ENCODE measurements at regions not wholly inside any gene's neighbourhood (a gene's known extent, or its start where the extent isn't known, plus 50 kb on each side); places are given as distances from the start of the nearest gene placed in this dataset.
A peak's percentile ranks its signal among the peaks of the same experiment; 100 is the strongest.

DNA sequence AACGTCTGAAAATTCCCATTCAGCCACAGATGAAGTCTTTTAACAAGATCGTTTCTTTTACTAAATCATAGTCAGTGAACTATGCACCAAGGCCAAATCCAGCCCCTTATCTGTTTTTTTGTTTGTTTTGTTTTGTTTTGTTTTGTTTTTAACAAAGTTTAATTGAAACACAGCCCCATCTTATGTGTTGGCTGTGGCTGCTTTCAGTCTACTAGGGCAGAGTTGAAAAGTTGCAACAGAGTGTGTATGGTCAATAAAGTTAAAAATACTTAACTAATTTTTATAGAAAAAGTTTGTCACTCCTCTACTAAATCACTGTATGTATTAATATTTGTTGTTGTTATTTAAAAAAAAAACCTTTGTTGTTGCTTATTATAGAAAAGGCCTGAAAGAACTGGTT, 137.1 kb downstream of the CAAP1 start:
- Histone ChIP-seq H3K4me2 (ENCODE audit: insufficient read depth, low read length) (no peak overlapping the region), H3K79me2 (ENCODE audit: insufficient read depth, low read length) (no peaks in the 10 kb centered on the region), H3K27me3 (ENCODE audit: insufficient read depth, low read length) (peaks cover 4% of the 10 kb centered on the region), H3K36me3 (ENCODE audit: insufficient read depth, low read length) (no peaks in the 10 kb centered on the region), H3K4me1 (ENCODE audit: insufficient read depth, low read length) (no peaks in the 10 kb centered on the region), H4K20me1 (ENCODE audit: insufficient read depth, low read length) (no peaks in the 10 kb centered on the region), H2AFZ (ENCODE audit: low read length) (no peak overlapping the region), H3K27ac (ENCODE audit: low read depth, low read length) (no peak overlapping the region), H3K9me3 (ENCODE audit: low read depth, low read length) (no peaks in the 10 kb centered on the region), H3K4me3 (ENCODE audit: insufficient read depth, low read length) (no peak overlapping the region)
- DNase-seq (ENCODE audit: insufficient read length, low spot score, missing footprints) = no peak
- TF ChIP-seq, protein P1, sequence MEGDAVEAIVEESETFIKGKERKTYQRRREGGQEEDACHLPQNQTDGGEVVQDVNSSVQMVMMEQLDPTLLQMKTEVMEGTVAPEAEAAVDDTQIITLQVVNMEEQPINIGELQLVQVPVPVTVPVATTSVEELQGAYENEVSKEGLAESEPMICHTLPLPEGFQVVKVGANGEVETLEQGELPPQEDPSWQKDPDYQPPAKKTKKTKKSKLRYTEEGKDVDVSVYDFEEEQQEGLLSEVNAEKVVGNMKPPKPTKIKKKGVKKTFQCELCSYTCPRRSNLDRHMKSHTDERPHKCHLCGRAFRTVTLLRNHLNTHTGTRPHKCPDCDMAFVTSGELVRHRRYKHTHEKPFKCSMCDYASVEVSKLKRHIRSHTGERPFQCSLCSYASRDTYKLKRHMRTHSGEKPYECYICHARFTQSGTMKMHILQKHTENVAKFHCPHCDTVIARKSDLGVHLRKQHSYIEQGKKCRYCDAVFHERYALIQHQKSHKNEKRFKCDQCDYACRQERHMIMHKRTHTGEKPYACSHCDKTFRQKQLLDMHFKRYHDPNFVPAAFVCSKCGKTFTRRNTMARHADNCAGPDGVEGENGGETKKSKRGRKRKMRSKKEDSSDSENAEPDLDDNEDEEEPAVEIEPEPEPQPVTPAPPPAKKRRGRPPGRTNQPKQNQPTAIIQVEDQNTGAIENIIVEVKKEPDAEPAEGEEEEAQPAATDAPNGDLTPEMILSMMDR (IDR thresholded peaks at IDR 0.05; ENCODE audit: extremely low read depth, low read depth, low read length) = no peak

DNA sequence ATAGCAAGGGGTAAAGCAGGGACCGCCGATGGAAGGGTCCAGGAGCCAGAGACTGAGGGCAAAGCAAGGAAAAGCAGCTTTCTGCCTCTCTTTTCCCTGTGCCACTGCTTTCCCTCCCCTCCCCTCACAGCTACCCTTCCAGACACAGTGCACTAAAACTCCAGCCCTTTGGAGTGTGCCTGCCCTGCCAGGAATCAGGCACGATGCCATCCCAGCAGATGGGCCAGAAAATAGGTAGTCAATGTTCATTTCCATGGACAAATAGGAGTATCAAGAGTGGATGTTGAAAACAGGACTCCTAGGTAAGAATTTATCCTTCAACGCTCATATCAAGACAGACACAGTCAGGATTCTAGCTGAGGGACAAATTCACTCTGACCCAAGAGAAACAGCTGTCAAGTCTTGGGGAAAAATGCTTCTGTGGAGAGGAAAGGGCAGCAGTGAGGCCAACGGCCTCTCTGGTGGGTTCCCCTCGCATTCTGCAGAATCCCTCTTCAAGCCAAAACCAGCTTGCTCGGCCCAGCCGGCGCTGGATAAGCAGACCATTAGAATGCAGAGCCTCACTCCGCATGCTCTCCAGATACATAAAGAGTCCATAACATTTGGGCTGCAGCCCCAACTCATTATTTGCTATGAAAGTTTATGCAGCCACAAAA, 138.0 kb downstream of the CAAP1 start:
- no peak overlapping the region for H3K4me2 ChIP-seq (ENCODE audit: insufficient read depth, low read length)
- H2AFZ ChIP-seq (ENCODE audit: low read length) = peak overlapping the region; percentile 34
- H3K27ac ChIP-seq (ENCODE audit: low read depth, low read length) = no peak overlapping the region
- H3K9me3 ChIP-seq (ENCODE audit: low read depth, low read length) = no peaks in the 10 kb centered on the region
- H3K4me3 ChIP-seq (ENCODE audit: insufficient read depth, low read length) = no peak overlapping the region
- H3K27me3 ChIP-seq (ENCODE audit: insufficient read depth, low read length) = peaks cover 4% of the 10 kb centered on the region
- no peaks in the 10 kb centered on the region for H3K36me3 ChIP-seq (ENCODE audit: insufficient read depth, low read length)
- peak; percentile 34 for DNase-seq (ENCODE audit: insufficient read length, low spot score, missing footprints)
- no peaks in the 10 kb centered on the region for H3K79me2 ChIP-seq (ENCODE audit: insufficient read depth, low read length)
- H3K4me1 ChIP-seq (ENCODE audit: insufficient read depth, low read length) = no peaks in the 10 kb centered on the region
- TF ChIP-seq, protein P1 (IDR thresholded peaks at IDR 0.05; ENCODE audit: extremely low read depth, low read depth, low read length) = no peak
- H4K20me1 ChIP-seq (ENCODE audit: insufficient read depth, low read length) = no peaks in the 10 kb centered on the region

DNA sequence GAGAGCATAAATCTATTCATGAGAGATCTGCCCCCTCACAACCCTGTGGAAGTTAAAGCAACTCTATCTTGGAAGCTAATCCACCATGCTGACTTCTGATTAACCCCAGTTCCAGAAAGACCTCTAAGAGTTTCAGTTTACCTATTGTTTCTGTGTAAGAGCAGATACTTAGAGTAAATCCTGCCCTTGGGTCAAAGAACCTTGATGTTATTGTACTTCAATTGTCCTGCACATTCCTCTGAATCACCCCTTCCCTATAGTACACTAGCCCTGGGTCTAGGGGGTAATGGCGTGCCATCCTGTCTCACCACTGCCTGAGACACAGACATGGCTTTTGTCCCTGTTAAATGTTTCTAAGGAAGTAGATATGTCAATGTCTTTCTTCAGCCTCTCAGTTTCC, 138.6 kb downstream of the CAAP1 start:
- Histone ChIP-seq H2AFZ (ENCODE audit: low read length) (no peak overlapping the region), H3K4me3 (ENCODE audit: insufficient read depth, low read length) (no peak overlapping the region), H3K9me3 (ENCODE audit: low read depth, low read length) (no peaks in the 10 kb centered on the region), H4K20me1 (ENCODE audit: insufficient read depth, low read length) (no peaks in the 10 kb centered on the region), H3K27ac (ENCODE audit: low read depth, low read length) (no peak overlapping the region), H3K4me2 (ENCODE audit: insufficient read depth, low read length) (no peak overlapping the region), H3K36me3 (ENCODE audit: insufficient read depth, low read length) (no peaks in the 10 kb centered on the region), H3K27me3 (ENCODE audit: insufficient read depth, low read length) (peaks cover 4% of the 10 kb centered on the region), H3K79me2 (ENCODE audit: insufficient read depth, low read length) (no peaks in the 10 kb centered on the region), H3K4me1 (ENCODE audit: insufficient read depth, low read length) (no peaks in the 10 kb centered on the region)
- TF ChIP-seq, protein P1 (IDR thresholded peaks at IDR 0.05; ENCODE audit: extremely low read depth, low read depth, low read length) = no peak
- no peak for DNase-seq (ENCODE audit: insufficient read length, low spot score, missing footprints)

DNA sequence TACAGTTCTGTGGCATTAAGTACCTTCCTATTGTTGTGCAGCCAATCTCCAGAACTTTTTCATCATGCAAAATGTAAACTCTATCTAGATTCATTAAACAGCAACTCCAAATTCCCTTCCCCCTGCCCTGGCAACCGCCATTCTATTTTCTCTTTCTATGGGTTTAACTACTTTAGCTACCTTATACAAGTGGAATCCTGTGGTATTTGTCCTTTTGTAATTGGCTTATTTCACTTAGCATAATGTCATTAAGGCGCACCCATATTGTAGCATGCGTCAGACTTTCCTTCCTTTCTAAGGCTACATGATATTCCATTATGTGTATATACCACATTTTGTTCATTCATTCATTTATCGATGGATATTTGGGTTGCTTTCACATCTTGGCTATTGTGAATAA, 142.4 kb downstream of the CAAP1 start:
- no peak overlapping the region for H3K27ac ChIP-seq (ENCODE audit: low read depth, low read length)
- no peaks in the 10 kb centered on the region for H3K9me3 ChIP-seq (ENCODE audit: low read depth, low read length)
- H2AFZ ChIP-seq (ENCODE audit: low read length) = no peak overlapping the region
- no peaks in the 10 kb centered on the region for H3K4me1 ChIP-seq (ENCODE audit: insufficient read depth, low read length)
- H3K4me2 ChIP-seq (ENCODE audit: insufficient read depth, low read length) = no peak overlapping the region
- no peaks in the 10 kb centered on the region for H3K36me3 ChIP-seq (ENCODE audit: insufficient read depth, low read length)
- no peaks in the 10 kb centered on the region for H3K79me2 ChIP-seq (ENCODE audit: insufficient read depth, low read length)
- peaks cover 4% of the 10 kb centered on the region for H3K27me3 ChIP-seq (ENCODE audit: insufficient read depth, low read length)
- TF ChIP-seq, protein P1 (IDR thresholded peaks at IDR 0.05; ENCODE audit: extremely low read depth, low read depth, low read length) = no peak
- H3K4me3 ChIP-seq (ENCODE audit: insufficient read depth, low read length) = no peak overlapping the region
- H4K20me1 ChIP-seq (ENCODE audit: insufficient read depth, low read length) = no peaks in the 10 kb centered on the region
- no peak for DNase-seq (ENCODE audit: insufficient read length, low spot score, missing footprints)

Measured in osteoblast (primary cell).